H9 (cell line): ENCODE measurements at regions not wholly inside any gene's neighbourhood (a gene's known extent, or its start where the extent isn't known, plus 50 kb on each side); places are given as distances from the start of the nearest gene placed in this dataset.

Experiments used
- DNase-seq: peaks from one replicate; pipeline ENCODE4 v3.0.0-alpha.2; 2017
- H2AFZ ChIP-seq: one replicate; pipeline ENCODE4 v1.6.1; 2013; ENCODE audit warnings: mild to moderate bottlenecking, low read length, control low read depth, moderate library complexity
- H2AK5ac ChIP-seq: 2 replicates; pipeline ENCODE4 v1.6.1; 2013; ENCODE audit warnings: low read length, control low read depth, mixed read lengths; ENCODE audit not compliant: insufficient read length
- H2BK120ac ChIP-seq: one replicate; pipeline ENCODE4 v1.6.1; 2013; ENCODE audit warnings: low read depth, mild to moderate bottlenecking, low read length, control low read depth, inconsistent platforms; ENCODE audit not compliant: poor library complexity, severe bottlenecking
- H2BK12ac ChIP-seq: 2 replicates; pipeline ENCODE4 v1.6.1; 2013; ENCODE audit warnings: low read length, control low read depth, mixed read lengths, low read depth; ENCODE audit not compliant: insufficient read length
- H2BK15ac ChIP-seq: 2 replicates; pipeline ENCODE4 v1.6.1; 2013; ENCODE audit warnings: low read depth, low read length, control low read depth
- H2BK20ac ChIP-seq: one replicate; pipeline ENCODE4 v1.6.1; 2013; ENCODE audit warnings: low read depth, mild to moderate bottlenecking, low read length, control low read depth, inconsistent platforms; ENCODE audit not compliant: poor library complexity, severe bottlenecking
- H2BK5ac ChIP-seq: 2 replicates; pipeline ENCODE4 v1.6.1; 2013; ENCODE audit warnings: low read length, control low read depth, mixed read lengths; ENCODE audit not compliant: insufficient read length
- H3K14ac ChIP-seq: 2 replicates; pipeline ENCODE4 v1.6.1; 2013; ENCODE audit warnings: low read length, control low read depth; ENCODE audit not compliant: insufficient read depth
- H3K18ac ChIP-seq: 2 replicates; pipeline ENCODE4 v1.6.1; 2013; ENCODE audit warnings: low read depth, mild to moderate bottlenecking, mixed read lengths, low read length, control low read depth; ENCODE audit not compliant: insufficient read length
- H3K23ac ChIP-seq: 2 replicates; pipeline ENCODE4 v1.6.1; 2013; ENCODE audit warnings: low read length, control low read depth, mixed read lengths, low read depth; ENCODE audit not compliant: insufficient read length
- H3K23me2 ChIP-seq: 2 replicates; pipeline ENCODE4 v1.6.1; 2013; ENCODE audit warnings: low read depth, mild to moderate bottlenecking, mixed read lengths, low read length, control low read depth; ENCODE audit not compliant: insufficient read length, poor library complexity, severe bottlenecking
- H3K27ac ChIP-seq: 2 replicates; pipeline ENCODE4 v1.5.1; 2013; ENCODE audit warnings: low read length, control low read depth, mixed read lengths, low read depth; ENCODE audit not compliant: insufficient read length
- H3K27me3 ChIP-seq: 2 replicates; pipeline ENCODE4 v1.6.1; 2013; ENCODE audit warnings: low read length, control low read depth, inconsistent platforms; ENCODE audit not compliant: insufficient read depth
- H3K4ac ChIP-seq: 2 replicates; pipeline ENCODE4 v1.6.1; 2013; ENCODE audit warnings: low read depth, mild to moderate bottlenecking, control low read depth, inconsistent platforms, low read length, moderate library complexity
- H3K4me1 ChIP-seq: 2 replicates; pipeline ENCODE4 v1.6.1; 2013; ENCODE audit warnings: low read length, control low read depth, inconsistent platforms; ENCODE audit not compliant: insufficient read depth
- H3K4me2 ChIP-seq: 2 replicates; pipeline ENCODE4 v1.6.1; 2013; ENCODE audit warnings: low read length, control low read depth, mixed read lengths; ENCODE audit not compliant: insufficient read length, insufficient read depth
- H3K56ac ChIP-seq: 2 replicates; pipeline ENCODE4 v1.6.1; 2013; ENCODE audit warnings: low read depth, mild to moderate bottlenecking, mixed read lengths, low read length, control low read depth; ENCODE audit not compliant: insufficient read length
- H3K79me1 ChIP-seq: 2 replicates; pipeline ENCODE4 v1.6.1; 2013; ENCODE audit warnings: low read depth, mild to moderate bottlenecking, moderate library complexity, low read length, control low read depth, inconsistent platforms; ENCODE audit not compliant: insufficient read depth, poor library complexity, severe bottlenecking
- H3K79me2 ChIP-seq: 2 replicates; pipeline ENCODE4 v1.6.1; 2013; ENCODE audit warnings: low read length, control low read depth, inconsistent platforms; ENCODE audit not compliant: insufficient read depth
- H3K9ac ChIP-seq: 2 replicates; pipeline ENCODE4 v1.6.1; 2013; ENCODE audit warnings: low read length, control low read depth, mixed read lengths; ENCODE audit not compliant: insufficient read length; ENCODE audit errors: extremely low read depth
- H3K9me3 ChIP-seq: one replicate; pipeline ENCODE4 v1.6.1; 2013; ENCODE audit warnings: low read depth, low read length, inconsistent platforms; ENCODE audit not compliant: control insufficient read depth
- H3T11ph ChIP-seq: one replicate; pipeline ENCODE4 v1.6.1; 2013; ENCODE audit warnings: mild to moderate bottlenecking, low read length, control low read depth, inconsistent platforms
- H4K20me1 ChIP-seq: one replicate; pipeline ENCODE4 v1.6.1; 2013; ENCODE audit not compliant: control insufficient read depth, insufficient read length, insufficient read depth
- H4K5ac ChIP-seq: 2 replicates; pipeline ENCODE4 v1.6.1; 2013; ENCODE audit warnings: low read depth, mild to moderate bottlenecking, mixed read lengths, low read length, control low read depth; ENCODE audit not compliant: insufficient read length
- H4K8ac ChIP-seq: replicated peaks from 2 replicates; pipeline ENCODE4 v1.6.1; 2013; ENCODE audit warnings: low read length, control low read depth, mixed read lengths, low read depth; ENCODE audit not compliant: insufficient read length
- H4K91ac ChIP-seq: 2 replicates; pipeline ENCODE4 v1.6.1; 2013; ENCODE audit warnings: low read depth, mild to moderate bottlenecking, moderate library complexity, mixed read lengths, low read length, control low read depth; ENCODE audit not compliant: insufficient read length
- H3K27ac Mint-ChIP-seq, 3 experiments: 2 replicates in 2 of 3; 3 replicates in 1 of 3; pipeline ENCODE4 v1.8.0; 2020 to 2021; ENCODE audit warnings: mixed read lengths in 3 of 3, mild to moderate bottlenecking in 1 of 3, moderate library complexity in 1 of 3
- H3K27me3 Mint-ChIP-seq: 2 replicates; pipeline ENCODE4 v1.8.0; 2021; ENCODE audit warnings: low read depth, mild to moderate bottlenecking, moderate library complexity, mixed read lengths
- H3K36me3 Mint-ChIP-seq, 3 experiments: 2 replicates in 2 of 3; 3 replicates in 1 of 3; pipeline ENCODE4 v1.8.0; 2020 to 2021; ENCODE audit warnings: low read depth in 3 of 3, mixed read lengths in 3 of 3; ENCODE audit not compliant: insufficient read depth in 1 of 3
- H3K4me1 Mint-ChIP-seq, 2 experiments: 2 replicates each; pipeline ENCODE4 v1.8.0; 2020; ENCODE audit warnings: mixed read lengths in 2 of 2
- H3K4me3 Mint-ChIP-seq, 2 experiments: 2 replicates in 1 of 2; 3 replicates in 1 of 2; pipeline ENCODE4 v1.8.0; 2020 to 2021; ENCODE audit warnings: mild to moderate bottlenecking in 2 of 2, mixed read lengths in 2 of 2, moderate library complexity in 1 of 2
- H3K9me3 Mint-ChIP-seq, 2 experiments: 2 replicates in 1 of 2; 3 replicates in 1 of 2; pipeline ENCODE4 v1.8.0; 2020; ENCODE audit warnings: mild to moderate bottlenecking in 2 of 2, mixed read lengths in 2 of 2, moderate library complexity in 1 of 2
- WGBS: extraction: QIAGEN DNeasy Blood & Tissue Kit; methylation state at CpG from one replicate; pipeline ENCODE4 v1.1.7; 2013; ENCODE audit warnings: missing lambda C conversion rate, low lambda C conversion rate, mixed read lengths; ENCODE audit not compliant: insufficient read length; ENCODE audit errors: extremely low coverage; 5-methylcytosine and 5-hydroxymethylcytosine counted together
- TF ChIP-seq, protein P1 (sequence below): fragments of 200-600 bp; sonication (generic); conservative IDR thresholded peaks from 3 replicates; pipeline ENCODE4 v1.8.0; 2021; ENCODE audit warnings: antibody characterized with exemption, mild to moderate bottlenecking

DNA sequence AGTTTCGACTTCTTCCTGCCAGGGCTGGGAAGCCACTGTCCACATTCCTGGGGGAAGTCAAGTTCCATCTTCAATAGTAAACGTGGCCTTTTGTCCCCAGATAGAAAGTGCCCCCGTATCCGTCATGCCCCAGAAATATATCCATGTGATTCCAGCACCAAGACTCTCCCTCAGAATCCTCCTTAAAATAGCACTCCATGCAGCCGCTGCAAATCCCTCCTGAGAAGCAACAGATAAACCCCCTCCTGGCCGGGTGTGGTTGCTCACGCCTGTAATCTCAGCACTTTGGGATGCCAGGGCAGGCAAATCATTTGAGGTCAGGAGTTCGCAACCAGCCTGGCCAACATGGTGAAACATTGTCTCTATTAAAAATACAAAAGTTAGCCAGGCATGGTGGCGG, 126.1 kb downstream of the OLFM1 start:
- Histone ChIP-seq H3K18ac (no peak overlapping the region), H3K4me1 (peaks cover 8% of the 10 kb centered on the region; the same call in 1 of the 2 replicates), H2BK20ac (no peak overlapping the region), H3T11ph (no peak overlapping the region), H2AK5ac (no peak overlapping the region), H4K5ac (no peak overlapping the region), H4K91ac (no peak overlapping the region), H3K4me2 (no peak overlapping the region), H2BK120ac (no peak overlapping the region), H3K9me3 (no peaks in the 10 kb centered on the region), H3K27ac (no peak overlapping the region), H3K27me3 (no peaks in the 10 kb centered on the region), H3K9ac (no peak overlapping the region), H2BK15ac (no peak overlapping the region), H2AFZ (no peak overlapping the region), H4K20me1 (no peaks in the 10 kb centered on the region), H3K23me2 (no peaks in the 10 kb centered on the region), H3K4ac (no peak overlapping the region), H3K79me1 (no peaks in the 10 kb centered on the region), H2BK12ac (no peak overlapping the region), H3K79me2 (no peaks in the 10 kb centered on the region), H4K8ac (no peak overlapping the region), H3K56ac (no peak overlapping the region), H2BK5ac (no peak overlapping the region), H3K23ac (no peak overlapping the region), H3K14ac (no peak overlapping the region)
- no peak overlapping the region for H3K27ac Mint-ChIP-seq
- TF ChIP-seq, protein P1, sequence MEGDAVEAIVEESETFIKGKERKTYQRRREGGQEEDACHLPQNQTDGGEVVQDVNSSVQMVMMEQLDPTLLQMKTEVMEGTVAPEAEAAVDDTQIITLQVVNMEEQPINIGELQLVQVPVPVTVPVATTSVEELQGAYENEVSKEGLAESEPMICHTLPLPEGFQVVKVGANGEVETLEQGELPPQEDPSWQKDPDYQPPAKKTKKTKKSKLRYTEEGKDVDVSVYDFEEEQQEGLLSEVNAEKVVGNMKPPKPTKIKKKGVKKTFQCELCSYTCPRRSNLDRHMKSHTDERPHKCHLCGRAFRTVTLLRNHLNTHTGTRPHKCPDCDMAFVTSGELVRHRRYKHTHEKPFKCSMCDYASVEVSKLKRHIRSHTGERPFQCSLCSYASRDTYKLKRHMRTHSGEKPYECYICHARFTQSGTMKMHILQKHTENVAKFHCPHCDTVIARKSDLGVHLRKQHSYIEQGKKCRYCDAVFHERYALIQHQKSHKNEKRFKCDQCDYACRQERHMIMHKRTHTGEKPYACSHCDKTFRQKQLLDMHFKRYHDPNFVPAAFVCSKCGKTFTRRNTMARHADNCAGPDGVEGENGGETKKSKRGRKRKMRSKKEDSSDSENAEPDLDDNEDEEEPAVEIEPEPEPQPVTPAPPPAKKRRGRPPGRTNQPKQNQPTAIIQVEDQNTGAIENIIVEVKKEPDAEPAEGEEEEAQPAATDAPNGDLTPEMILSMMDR = no peak
- peaks cover 21 to 35% of the 10 kb centered on the region in 2 experiments for H3K4me1 Mint-ChIP-seq
- peaks cover 0 to 5% (median 4%) of the 10 kb centered on the region in 3 experiments; a peak in 4 of 7 replicates for H3K36me3 Mint-ChIP-seq
- no peak for DNase-seq
- WGBS = no CpG with 5 or more reads among the region's 9 CpGs
- no peak overlapping the region for H3K4me3 Mint-ChIP-seq
- H3K27me3 Mint-ChIP-seq = peaks cover 10% of the 10 kb centered on the region
- H3K9me3 Mint-ChIP-seq = peaks cover 7 to 14% of the 10 kb centered on the region in 2 experiments; a peak in 4 of 5 replicates
